ENCODE measurements at regions not wholly inside any gene's neighbourhood (a gene's known extent, or its start where the extent isn't known, plus 50 kb on each side); places are given as distances from the start of the nearest gene placed in this dataset.

DNA sequence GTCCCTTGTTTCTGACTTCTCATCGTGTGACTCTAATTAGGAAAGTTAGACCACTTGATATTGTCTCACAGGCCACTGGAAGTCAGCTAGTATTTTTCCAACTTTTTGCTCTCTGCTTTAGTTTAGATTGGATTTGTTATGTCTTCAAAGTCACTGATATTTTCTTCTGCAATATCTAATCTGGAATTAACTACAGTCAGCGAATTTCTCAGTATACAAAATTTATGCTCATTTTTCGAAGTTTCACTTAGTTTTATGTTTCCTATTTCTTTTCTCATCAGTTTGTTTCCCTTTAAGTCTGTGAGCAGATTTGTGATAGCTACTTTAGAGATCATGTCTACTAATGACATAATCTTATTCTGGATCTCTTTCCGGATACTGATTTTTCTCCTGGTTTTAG is 1027.2 kb upstream of the CNTN5 start:
- SMC1A ChIA-PET (ENCODE audit: uncharacterized antibody, unreplicated experiment) = no interaction called here
- 19% methylated on average over 4 of the region's 4 CpGs for WGBS (ENCODE audit: insufficient coverage, insufficient replicate concordance, low lambda C conversion rate, missing lambda C conversion rate)
- H3K9me3 ChIP-seq (replicated peaks; ENCODE audit: control insufficient read depth, insufficient read depth, low read length) = no peaks in the 10 kb centered on the region

More for the DNA sequence above, 1027.2 kb upstream of the CNTN5 start:
- ChIA-PET RAD21 (ENCODE audit: unreplicated experiment) (no interaction called here), POLR2A (no interaction called here), CTCF (no interaction called here)
- Histone ChIP-seq H4K20me1 (ENCODE audit: control insufficient read depth, insufficient read depth) (no peaks in the 10 kb centered on the region), H3K4me3 (no peak overlapping the region), H3K4me1 (ENCODE audit: control insufficient read depth, insufficient read depth, low read length) (no peaks in the 10 kb centered on the region), H3K36me3 (ENCODE audit: control insufficient read depth in 2 of 2, insufficient read depth in 2 of 2, low read length in 1 of 2) (no peaks in the 10 kb centered on the region), H2AFZ (ENCODE audit: control insufficient read depth, low read depth, low read length) (no peak overlapping the region), H3K79me2 (ENCODE audit: control insufficient read depth, insufficient read depth, low read length) (no peaks in the 10 kb centered on the region), H3K27ac (ENCODE audit: control insufficient read depth, insufficient read depth) (no peak overlapping the region), H3K4me2 (ENCODE audit: control insufficient read depth, insufficient read depth) (no peak overlapping the region), H3K9ac (ENCODE audit: control insufficient read depth, insufficient read depth, low read length) (no peak overlapping the region), H3K27me3 (replicated peaks in 1 of 2; ENCODE audit: control insufficient read depth in 2 of 2, insufficient read depth in 2 of 2, low read length in 1 of 2) (no peaks in the 10 kb centered on the region)
- intact Hi-C loops (cut with micrococcal nuclease; ENCODE audit: unreplicated experiment) = no loop called here
- TF ChIP-seq, protein P1, sequence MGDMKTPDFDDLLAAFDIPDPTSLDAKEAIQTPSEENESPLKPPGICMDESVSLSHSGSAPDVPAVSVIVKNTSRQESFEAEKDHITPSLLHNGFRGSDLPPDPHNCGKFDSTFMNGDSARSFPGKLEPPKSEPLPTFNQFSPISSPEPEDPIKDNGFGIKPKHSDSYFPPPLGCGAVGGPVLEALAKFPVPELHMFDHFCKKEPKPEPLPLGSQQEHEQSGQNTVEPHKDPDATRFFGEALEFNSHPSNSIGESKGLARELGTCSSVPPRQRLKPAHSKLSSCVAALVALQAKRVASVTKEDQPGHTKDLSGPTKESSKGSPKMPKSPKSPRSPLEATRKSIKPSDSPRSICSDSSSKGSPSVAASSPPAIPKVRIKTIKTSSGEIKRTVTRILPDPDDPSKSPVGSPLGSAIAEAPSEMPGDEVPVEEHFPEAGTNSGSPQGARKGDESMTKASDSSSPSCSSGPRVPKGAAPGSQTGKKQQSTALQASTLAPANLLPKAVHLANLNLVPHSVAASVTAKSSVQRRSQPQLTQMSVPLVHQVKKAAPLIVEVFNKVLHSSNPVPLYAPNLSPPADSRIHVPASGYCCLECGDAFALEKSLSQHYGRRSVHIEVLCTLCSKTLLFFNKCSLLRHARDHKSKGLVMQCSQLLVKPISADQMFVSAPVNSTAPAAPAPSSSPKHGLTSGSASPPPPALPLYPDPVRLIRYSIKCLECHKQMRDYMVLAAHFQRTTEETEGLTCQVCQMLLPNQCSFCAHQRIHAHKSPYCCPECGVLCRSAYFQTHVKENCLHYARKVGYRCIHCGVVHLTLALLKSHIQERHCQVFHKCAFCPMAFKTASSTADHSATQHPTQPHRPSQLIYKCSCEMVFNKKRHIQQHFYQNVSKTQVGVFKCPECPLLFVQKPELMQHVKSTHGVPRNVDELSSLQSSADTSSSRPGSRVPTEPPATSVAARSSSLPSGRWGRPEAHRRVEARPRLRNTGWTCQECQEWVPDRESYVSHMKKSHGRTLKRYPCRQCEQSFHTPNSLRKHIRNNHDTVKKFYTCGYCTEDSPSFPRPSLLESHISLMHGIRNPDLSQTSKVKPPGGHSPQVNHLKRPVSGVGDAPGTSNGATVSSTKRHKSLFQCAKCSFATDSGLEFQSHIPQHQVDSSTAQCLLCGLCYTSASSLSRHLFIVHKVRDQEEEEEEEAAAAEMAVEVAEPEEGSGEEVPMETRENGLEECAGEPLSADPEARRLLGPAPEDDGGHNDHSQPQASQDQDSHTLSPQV (IDR thresholded peaks at IDR 0.05) = no peak
- TF ChIP-seq KAT2A (conservative IDR thresholded peaks at IDR 0.05; ENCODE audit: control insufficient read depth, low read depth, low read length) = no peak
- ATAC-seq (no peak), FAIRE-seq (no peak), DNase-seq (ENCODE audit: low read depth, low spot score) (no peak)
- no TSS peak for BruUV-seq (replicated peaks)
- in situ Hi-C loops (cut with MboI) = no loop called here

Data from GM12878 (cell line).